NOMO-1 (cell line): ENCODE measurements at regions not wholly inside any gene's neighbourhood (a gene's known extent, or its start where the extent isn't known, plus 50 kb on each side); places are given as distances from the start of the nearest gene placed in this dataset.

Experiments used
- DNase-seq, 2 experiments: peaks; one replicate each; lab custom pipeline; 2025; ENCODE audit not compliant: unreplicated experiment in 2 of 2; lab: John Stamatoyannopoulos, UW

- no peak for DNase-seq
These were observed 145.0 kb upstream of the HDAC4 start for GRCh38 chr2:239545741-239546392.

DNA sequence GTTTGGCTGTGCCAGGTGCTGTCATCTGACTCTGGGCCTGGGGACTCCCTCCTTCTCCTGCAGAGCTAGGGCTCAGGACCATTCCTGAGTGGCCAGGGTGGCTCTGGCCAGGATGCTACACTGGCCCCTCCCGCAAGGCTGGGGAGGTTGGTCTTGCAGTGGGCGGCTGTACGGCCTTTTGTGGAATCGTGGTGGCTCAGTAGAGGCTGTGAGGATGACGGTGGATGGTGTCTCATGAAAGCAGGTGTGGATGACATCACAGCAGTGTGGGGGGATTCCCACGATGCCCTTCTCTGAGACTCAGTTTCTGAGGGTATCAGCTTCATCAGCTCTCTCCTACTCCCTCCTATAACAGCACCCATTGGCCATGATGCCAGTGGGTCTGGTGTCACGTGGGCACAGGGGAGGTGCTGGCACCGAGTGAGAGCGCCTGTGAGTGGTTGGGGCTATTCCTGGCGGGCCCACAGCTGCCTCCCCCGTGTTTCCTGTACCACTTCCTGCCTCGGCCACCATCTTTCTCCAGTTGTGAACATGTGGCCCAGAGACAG, 144.2 kb upstream of the HDAC4 start:
- no peak for DNase-seq

DNA sequence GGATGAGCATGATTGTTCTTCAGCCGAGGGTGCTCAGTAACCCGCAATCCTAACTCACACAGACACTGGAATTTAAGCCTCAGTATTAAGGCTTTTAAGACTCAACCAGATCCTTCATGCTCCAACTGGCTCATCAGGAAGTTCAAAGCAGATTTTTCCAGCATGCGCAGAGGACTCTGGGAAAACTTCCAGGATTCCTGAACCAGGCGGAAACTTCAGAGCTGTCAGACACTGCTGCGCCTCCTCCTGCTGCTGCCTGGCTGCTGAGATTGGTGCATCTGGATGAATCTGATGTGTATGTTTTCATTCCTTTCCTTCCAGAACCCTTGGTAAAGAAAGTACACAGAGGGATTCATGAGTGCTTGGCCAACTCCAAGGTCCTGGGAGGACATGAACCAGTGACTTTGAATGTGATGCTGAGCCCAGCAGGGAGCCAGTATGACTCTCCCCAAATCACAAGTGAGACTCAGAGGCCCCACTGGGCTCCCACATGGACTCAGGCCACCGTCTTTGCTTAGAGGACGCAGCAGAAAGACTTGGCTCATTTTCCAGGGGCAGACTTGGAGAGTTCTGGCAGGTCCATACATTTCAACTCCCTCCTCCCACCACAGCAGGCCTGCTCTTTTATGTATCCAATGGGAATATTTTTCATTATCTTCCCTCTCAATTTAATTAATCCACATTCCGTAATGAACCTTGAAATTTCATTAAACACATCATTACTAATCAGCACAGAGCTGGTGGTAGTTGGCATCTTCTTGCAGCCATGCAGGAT, 143.5 kb upstream of the HDAC4 start:
- no peak for DNase-seq

DNA sequence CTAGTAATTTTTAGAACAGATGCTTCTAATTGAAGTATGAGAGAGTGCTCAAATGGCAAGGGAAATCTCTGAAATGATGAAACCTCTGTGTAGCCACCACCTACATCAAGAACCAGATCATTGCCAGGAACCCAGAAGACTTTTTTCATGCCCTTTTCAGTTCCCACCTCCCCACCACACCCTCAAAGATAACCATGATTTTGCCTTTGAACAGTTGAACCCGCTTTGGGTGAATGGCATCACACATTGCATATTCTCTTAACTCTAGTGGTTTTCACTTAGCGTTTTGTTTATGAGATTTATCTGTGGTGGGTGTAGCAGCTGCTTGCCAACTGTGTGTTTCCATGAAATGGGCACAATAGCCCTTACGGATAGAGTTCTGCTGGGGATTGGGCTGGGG, 142.9 kb upstream of the HDAC4 start:
- no peak for DNase-seq

GRCh38 chr2:239540174-239540573, 139.4 kb upstream of the HDAC4 start:
- no peak for DNase-seq

DNA sequence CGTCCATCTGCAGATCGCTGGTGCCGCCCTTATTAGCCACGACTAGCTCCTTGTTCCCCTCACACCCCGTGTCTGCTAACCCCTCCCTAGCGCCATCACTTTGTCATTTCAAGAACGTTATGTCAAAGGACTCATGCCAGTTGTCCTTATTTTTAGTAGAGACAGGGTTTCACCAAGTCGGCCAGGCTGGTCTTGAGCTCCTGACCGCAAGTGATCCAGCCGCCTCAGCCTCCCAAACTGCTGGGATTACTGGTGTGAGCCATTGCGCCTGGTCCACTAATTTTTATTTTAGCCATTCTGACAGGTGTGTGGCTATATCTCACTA, 138.9 kb upstream of the HDAC4 start:
- DNase-seq: no peak

- DNase-seq: no peak
These were observed 138.4 kb upstream of the HDAC4 start for GRCh38 chr2:239539083-239539775.

- no peak for DNase-seq
These were observed 137.7 kb upstream of the HDAC4 start for GRCh38 chr2:239538357-239539052.

GRCh38 chr2:239537633-239538356, 137.0 kb upstream of the HDAC4 start:
- no peak for DNase-seq

DNA sequence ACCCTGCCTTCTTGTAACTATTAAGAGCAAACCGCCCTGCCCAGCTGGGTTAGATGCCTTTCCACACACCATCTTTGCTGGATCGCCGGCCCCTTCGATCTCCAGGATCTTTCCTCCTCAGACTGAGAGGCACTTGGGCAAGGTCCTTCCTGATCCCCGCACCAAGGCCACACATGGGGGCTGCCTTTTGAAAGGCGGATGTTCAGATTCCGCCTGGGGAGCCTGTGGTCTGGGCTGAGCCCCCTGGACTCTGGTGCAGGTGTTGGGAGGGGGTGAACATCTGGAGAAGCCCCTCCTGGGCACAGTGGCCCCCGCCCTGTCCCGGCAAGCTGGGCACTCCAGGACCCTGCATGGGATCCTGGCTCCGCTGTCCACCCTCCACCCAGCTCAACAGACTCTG, 135.4 kb upstream of the HDAC4 start:
- no peak for DNase-seq

DNA sequence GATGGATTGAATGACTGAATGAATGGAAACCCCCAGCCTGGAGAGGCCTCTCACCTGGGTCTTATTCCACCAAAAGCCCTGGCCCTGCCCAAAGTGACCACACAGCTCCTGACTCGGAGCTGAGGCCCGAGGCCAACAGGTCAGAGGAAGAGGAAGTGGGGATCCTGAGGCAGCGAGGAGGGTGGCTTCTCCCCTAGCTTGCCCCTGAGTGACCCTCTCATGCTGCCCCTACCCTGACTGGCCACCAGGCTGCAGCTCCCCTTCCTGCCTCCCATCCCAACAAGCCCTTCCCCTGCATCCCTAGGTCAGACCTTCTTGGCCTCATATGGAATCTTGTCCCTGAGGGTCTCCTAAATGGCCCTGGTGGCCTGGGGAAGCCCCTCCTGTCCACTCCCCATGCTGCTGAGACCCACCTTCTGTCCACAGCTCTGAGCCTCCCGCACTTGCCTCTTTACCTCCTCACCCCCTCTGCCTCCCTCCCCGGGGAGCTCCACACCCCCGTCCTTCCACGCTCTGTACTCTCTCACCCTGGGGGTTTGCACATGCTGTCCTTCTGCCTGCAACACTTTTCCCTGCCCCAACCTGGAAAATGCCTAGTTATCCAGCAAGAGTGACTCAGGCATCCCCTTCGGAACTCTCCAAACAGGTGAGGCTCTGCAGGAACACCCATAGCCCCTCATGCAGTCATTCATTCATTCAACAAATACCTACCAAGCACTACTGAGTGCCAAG, 134.8 kb upstream of the HDAC4 start:
- no peak for DNase-seq

DNA sequence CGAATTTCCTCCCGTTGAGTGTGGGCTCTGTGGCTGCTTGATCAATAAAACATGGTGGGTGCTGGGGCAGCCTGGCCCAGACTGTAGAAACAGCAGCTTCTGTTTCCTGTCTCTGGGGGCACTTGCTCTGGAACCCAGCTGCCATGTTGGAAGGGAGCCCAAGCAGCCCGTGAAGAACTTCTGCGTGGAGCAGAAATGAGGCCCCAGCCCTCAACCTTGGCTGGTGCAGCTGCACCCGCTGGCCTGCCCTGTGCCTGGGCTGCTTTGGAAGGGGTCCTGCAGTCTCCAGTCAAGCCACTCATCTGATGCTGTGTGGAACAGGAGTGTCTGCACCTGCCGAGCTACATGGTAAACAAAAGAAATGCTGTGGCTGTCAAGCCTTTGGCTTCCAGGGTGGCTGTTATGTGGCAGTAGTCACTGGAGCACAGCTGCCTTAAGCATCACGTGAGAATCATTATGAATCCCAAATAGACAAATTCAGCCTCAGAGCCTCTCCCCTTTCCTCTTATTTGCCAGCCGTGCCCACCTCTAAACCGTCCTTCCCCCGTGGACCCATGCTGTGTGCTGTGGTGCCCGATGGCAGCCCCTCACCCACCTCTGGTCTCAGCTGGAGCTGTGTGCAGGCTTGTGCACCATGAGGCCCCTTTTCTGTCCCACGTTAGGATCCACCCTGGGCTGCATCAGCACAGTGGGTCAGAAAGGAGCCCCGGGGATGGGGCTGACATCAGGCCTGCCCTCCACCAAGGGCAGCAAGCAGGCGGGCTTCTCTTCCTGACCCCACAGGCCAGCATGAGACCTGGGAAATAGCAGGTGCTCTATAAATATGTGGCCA, 134.0 kb upstream of the HDAC4 start:
- no peak for DNase-seq

DNA sequence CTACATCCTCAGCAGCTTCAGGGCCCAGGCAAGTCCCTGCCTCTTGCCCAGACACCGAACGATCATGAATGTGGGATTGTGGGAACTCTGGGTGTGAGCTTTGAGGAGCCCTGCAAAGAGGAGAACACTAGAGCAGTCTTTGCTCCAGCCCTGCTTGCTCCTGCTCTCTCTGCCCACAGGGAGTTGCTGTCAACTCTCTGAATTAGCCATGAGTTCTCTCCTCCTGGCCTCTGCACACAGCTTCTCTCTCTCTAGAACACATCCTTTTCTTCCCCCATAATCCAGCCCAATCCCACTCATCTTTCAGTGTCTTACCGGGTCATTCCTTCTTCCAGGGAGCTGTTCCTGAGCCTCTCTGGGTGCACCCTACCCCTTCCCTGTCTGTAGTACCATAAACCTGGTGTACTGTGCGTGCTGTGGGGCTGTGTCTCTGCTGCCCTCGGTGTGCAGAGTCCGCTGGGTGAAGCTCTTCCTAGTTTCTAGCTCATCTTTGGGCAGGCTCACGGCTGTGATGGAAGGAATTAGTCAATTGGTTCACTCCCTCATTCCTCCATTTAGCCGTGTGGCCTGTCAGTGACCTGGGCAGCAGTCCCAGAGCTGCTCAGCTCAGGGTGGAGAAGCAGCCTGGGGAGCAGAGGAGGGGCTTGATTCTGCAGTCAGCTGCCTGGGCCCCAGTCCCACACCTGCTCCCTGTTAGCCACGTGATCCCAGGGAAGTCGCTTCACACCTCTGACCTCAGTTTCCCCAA, 132.9 kb upstream of the HDAC4 start:
- no peak for DNase-seq

- no peak for DNase-seq
These were observed 132.0 kb upstream of the HDAC4 start for GRCh38 chr2:239532859-239533258.

DNA sequence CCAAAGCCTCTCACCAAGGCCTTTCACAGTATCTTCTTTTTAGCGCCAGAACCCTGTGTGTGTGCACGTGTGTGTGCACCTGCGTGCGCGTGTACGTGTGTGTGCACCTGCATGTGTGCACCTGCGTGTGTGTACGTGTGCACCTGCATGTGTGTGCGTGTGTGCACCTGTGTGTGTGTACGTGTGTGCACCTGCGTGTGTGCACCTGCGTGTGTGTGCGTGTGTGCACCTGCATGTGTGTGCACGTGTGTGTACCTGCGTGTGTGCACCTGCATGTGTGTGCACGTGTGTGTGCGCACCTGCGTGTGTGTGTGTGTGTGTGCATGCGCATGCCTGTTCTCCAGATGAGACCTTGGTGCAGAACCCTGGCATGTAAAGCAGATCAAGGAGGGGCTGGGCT, 131.4 kb upstream of the HDAC4 start:
- DNase-seq: no peak

DNA sequence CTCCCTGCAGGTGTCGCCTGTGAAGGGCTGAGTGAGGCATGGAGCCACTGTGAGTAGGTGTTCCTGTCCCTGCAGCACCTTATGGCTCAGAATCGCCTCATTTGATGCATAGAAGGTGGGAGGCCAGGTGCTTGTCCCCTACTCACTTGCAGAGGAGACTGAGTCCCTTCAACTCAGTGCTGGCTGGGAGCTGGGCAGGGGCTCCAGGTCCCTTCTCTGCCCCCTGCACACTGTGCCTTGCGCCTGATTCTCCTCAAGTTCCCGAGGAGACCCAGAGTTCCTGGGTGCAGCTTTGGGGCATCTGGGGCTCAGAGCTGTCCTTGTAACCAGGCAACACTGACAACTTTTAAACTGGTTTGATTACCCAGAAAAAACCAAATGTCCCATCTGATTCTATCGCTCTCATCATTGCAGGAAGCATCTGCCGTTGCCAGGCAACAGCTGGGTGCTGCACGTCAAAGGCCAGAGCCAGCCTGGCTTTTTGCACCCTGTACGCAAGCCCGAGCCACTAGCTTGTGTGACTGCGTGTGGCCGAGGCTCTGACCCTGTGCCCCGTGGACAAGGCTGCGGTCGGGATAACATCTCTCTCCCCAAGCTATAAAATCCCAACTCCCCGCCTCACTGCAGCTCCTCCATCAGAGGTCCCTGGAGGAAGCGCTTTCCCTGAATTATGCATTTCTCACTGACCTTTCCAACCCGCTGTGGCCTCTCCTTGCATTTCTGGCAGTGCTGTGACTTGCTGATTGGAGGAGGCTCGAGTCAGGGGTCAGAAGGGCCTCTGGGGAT, 130.8 kb upstream of the HDAC4 start:
- DNase-seq: no peak

- no peak for DNase-seq
These were observed 130.0 kb upstream of the HDAC4 start for GRCh38 chr2:239530749-239531316.
